ENCODE measurements at regions not wholly inside any gene's neighbourhood (a gene's known extent, or its start where the extent isn't known, plus 50 kb on each side); places are given as distances from the start of the nearest gene placed in this dataset.

DNA sequence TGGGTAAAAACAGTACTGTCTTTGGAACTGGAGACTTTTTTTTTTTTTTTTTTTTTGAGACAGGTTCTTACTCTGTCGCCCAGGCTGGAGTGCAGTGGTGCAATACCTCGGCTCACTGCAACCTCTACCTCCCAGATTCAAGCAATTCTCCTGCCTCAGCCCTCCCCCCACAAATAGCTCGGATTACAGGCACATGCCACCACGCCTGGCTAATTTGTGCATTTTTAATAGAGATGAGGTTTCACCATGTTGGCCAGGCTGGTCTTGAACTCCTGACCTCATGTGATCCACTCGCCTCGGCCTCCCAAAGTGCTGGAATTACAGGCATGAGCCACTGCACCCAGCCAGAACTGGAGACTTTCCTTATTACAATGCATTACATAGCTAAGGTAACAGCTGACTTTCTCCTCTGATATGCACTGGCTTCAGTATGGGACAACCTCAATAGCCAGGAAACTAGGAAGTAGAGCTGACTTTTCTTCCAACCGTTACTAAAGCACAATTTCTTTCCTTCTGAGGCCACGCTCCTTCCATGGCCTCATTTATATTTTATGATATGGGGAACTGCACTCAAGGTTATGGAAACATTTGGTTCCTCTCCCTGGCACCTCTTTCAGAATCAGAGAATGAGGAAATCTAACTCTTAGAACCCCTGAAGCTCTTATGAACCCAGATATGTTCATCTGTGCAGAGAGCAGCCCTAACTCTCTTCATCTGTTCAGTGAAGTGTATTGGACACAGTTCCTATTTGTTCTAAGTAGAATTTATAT, 53.5 kb upstream of the FAM9B start:
- H3K36me3 ChIP-seq (ENCODE audit: insufficient read depth, low read length) = no peaks in the 10 kb centered on the region
- no peak overlapping the region for H2AFZ ChIP-seq (ENCODE audit: low read length)

GRCh38 chrX:9088896-9089295, 55.0 kb upstream of the FAM9B start:
- H4K20me1 ChIP-seq (ENCODE audit: insufficient read depth, low read length) = no peaks in the 10 kb centered on the region
- no peak for DNase-seq (ENCODE audit: insufficient read length, low spot score, missing footprints)
- no peaks in the 10 kb centered on the region for H3K27me3 ChIP-seq (ENCODE audit: insufficient read depth, low read length)
- no peaks in the 10 kb centered on the region for H3K4me1 ChIP-seq (ENCODE audit: insufficient read depth, low read length)
- no peak overlapping the region for H3K27ac ChIP-seq (ENCODE audit: low read depth, low read length)
- no peak overlapping the region for H2AFZ ChIP-seq (ENCODE audit: low read length)
- TF ChIP-seq, protein P1, sequence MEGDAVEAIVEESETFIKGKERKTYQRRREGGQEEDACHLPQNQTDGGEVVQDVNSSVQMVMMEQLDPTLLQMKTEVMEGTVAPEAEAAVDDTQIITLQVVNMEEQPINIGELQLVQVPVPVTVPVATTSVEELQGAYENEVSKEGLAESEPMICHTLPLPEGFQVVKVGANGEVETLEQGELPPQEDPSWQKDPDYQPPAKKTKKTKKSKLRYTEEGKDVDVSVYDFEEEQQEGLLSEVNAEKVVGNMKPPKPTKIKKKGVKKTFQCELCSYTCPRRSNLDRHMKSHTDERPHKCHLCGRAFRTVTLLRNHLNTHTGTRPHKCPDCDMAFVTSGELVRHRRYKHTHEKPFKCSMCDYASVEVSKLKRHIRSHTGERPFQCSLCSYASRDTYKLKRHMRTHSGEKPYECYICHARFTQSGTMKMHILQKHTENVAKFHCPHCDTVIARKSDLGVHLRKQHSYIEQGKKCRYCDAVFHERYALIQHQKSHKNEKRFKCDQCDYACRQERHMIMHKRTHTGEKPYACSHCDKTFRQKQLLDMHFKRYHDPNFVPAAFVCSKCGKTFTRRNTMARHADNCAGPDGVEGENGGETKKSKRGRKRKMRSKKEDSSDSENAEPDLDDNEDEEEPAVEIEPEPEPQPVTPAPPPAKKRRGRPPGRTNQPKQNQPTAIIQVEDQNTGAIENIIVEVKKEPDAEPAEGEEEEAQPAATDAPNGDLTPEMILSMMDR (IDR thresholded peaks at IDR 0.05; ENCODE audit: extremely low read depth, low read depth, low read length) = no peak
- no peak overlapping the region for H3K4me3 ChIP-seq (ENCODE audit: insufficient read depth, low read length)
- H3K36me3 ChIP-seq (ENCODE audit: insufficient read depth, low read length) = no peaks in the 10 kb centered on the region
- H3K4me2 ChIP-seq (ENCODE audit: insufficient read depth, low read length) = no peak overlapping the region
- H3K9me3 ChIP-seq (ENCODE audit: low read depth, low read length) = no peaks in the 10 kb centered on the region
- H3K79me2 ChIP-seq (ENCODE audit: insufficient read depth, low read length) = no peaks in the 10 kb centered on the region

More for the DNA sequence above, 53.5 kb upstream of the FAM9B start:
- TF ChIP-seq, protein P1 (IDR thresholded peaks at IDR 0.05; ENCODE audit: extremely low read depth, low read depth, low read length) = no peak
- Histone ChIP-seq H3K79me2 (ENCODE audit: insufficient read depth, low read length) (no peaks in the 10 kb centered on the region), H3K27ac (ENCODE audit: low read depth, low read length) (no peak overlapping the region), H3K4me2 (ENCODE audit: insufficient read depth, low read length) (no peak overlapping the region), H3K4me1 (ENCODE audit: insufficient read depth, low read length) (no peaks in the 10 kb centered on the region), H3K9me3 (ENCODE audit: low read depth, low read length) (no peaks in the 10 kb centered on the region), H3K4me3 (ENCODE audit: insufficient read depth, low read length) (no peak overlapping the region), H3K27me3 (ENCODE audit: insufficient read depth, low read length) (no peaks in the 10 kb centered on the region), H4K20me1 (ENCODE audit: insufficient read depth, low read length) (no peaks in the 10 kb centered on the region)
- no peak for DNase-seq (ENCODE audit: insufficient read length, low spot score, missing footprints)

GRCh38 chrX:9090766-9091165, 56.8 kb upstream of the FAM9B start:
- no peak overlapping the region for H3K4me2 ChIP-seq (ENCODE audit: insufficient read depth, low read length)
- no peak overlapping the region for H2AFZ ChIP-seq (ENCODE audit: low read length)
- H4K20me1 ChIP-seq (ENCODE audit: insufficient read depth, low read length) = no peaks in the 10 kb centered on the region
- no peaks in the 10 kb centered on the region for H3K4me1 ChIP-seq (ENCODE audit: insufficient read depth, low read length)
- no peaks in the 10 kb centered on the region for H3K79me2 ChIP-seq (ENCODE audit: insufficient read depth, low read length)
- no peaks in the 10 kb centered on the region for H3K36me3 ChIP-seq (ENCODE audit: insufficient read depth, low read length)
- H3K9me3 ChIP-seq (ENCODE audit: low read depth, low read length) = no peaks in the 10 kb centered on the region
- no peak for DNase-seq (ENCODE audit: insufficient read length, low spot score, missing footprints)
- H3K27me3 ChIP-seq (ENCODE audit: insufficient read depth, low read length) = no peaks in the 10 kb centered on the region
- no peak overlapping the region for H3K27ac ChIP-seq (ENCODE audit: low read depth, low read length)
- H3K4me3 ChIP-seq (ENCODE audit: insufficient read depth, low read length) = no peak overlapping the region
- TF ChIP-seq, protein P1 (IDR thresholded peaks at IDR 0.05; ENCODE audit: extremely low read depth, low read depth, low read length) = no peak

- no peak overlapping the region for H3K27ac ChIP-seq (ENCODE audit: low read depth, low read length)
- no peak for DNase-seq (ENCODE audit: insufficient read length, low spot score, missing footprints)
- no peak overlapping the region for H2AFZ ChIP-seq (ENCODE audit: low read length)
- no peaks in the 10 kb centered on the region for H3K36me3 ChIP-seq (ENCODE audit: insufficient read depth, low read length)
- H3K79me2 ChIP-seq (ENCODE audit: insufficient read depth, low read length) = no peaks in the 10 kb centered on the region
- H3K4me3 ChIP-seq (ENCODE audit: insufficient read depth, low read length) = no peak overlapping the region
- H3K4me2 ChIP-seq (ENCODE audit: insufficient read depth, low read length) = no peak overlapping the region
- TF ChIP-seq, protein P1 (IDR thresholded peaks at IDR 0.05; ENCODE audit: extremely low read depth, low read depth, low read length) = no peak
- H4K20me1 ChIP-seq (ENCODE audit: insufficient read depth, low read length) = no peaks in the 10 kb centered on the region
- H3K27me3 ChIP-seq (ENCODE audit: insufficient read depth, low read length) = no peaks in the 10 kb centered on the region
- no peaks in the 10 kb centered on the region for H3K9me3 ChIP-seq (ENCODE audit: low read depth, low read length)
- no peaks in the 10 kb centered on the region for H3K4me1 ChIP-seq (ENCODE audit: insufficient read depth, low read length)
These were observed 57.3 kb upstream of the FAM9B start for GRCh38 chrX:9091258-9091657.
